Stomach smooth muscle (tissue), 2 donors: ENCODE measurements at regions not wholly inside any gene's neighbourhood (a gene's known extent, or its start where the extent isn't known, plus 50 kb on each side); places are given as distances from the start of the nearest gene placed in this dataset.

Experiments used
- H3K27ac ChIP-seq: one replicate; pipeline ENCODE4 v1.7.0; 2013; ENCODE audit warnings: mild to moderate bottlenecking, low read length, inconsistent platforms
- H3K27me3 ChIP-seq, 2 donors: one replicate each; pipeline ENCODE4 v1.7.0; 2013; ENCODE audit warnings: low read length in 2 of 2; ENCODE audit not compliant: insufficient read depth in 2 of 2, control insufficient read depth in 1 of 2
- H3K36me3 ChIP-seq, 2 donors: one replicate each; pipeline ENCODE4 v1.7.0; 2013; ENCODE audit warnings: low read length in 2 of 2; ENCODE audit not compliant: control insufficient read depth in 2 of 2, insufficient read depth in 2 of 2
- H3K4me1 ChIP-seq: one replicate; pipeline ENCODE4 v1.7.0; 2013; ENCODE audit warnings: low read length; ENCODE audit not compliant: control insufficient read depth, insufficient read depth
- H3K4me3 ChIP-seq, 2 donors: one replicate each; pipeline ENCODE4 v1.7.0; 2013; ENCODE audit warnings: low read length in 2 of 2
- H3K9ac ChIP-seq, 2 donors: one replicate each; pipeline ENCODE4 v1.7.0; 2013; ENCODE audit warnings: low read length in 2 of 2, mild to moderate bottlenecking in 1 of 2
- H3K9me3 ChIP-seq, 2 donors: one replicate each; pipeline ENCODE4 v1.7.0; 2013; ENCODE audit warnings: low read length in 2 of 2; ENCODE audit not compliant: control insufficient read depth in 2 of 2
- donor health status: healthy.
- donor health status: Pancreatic carcinoma.

DNA sequence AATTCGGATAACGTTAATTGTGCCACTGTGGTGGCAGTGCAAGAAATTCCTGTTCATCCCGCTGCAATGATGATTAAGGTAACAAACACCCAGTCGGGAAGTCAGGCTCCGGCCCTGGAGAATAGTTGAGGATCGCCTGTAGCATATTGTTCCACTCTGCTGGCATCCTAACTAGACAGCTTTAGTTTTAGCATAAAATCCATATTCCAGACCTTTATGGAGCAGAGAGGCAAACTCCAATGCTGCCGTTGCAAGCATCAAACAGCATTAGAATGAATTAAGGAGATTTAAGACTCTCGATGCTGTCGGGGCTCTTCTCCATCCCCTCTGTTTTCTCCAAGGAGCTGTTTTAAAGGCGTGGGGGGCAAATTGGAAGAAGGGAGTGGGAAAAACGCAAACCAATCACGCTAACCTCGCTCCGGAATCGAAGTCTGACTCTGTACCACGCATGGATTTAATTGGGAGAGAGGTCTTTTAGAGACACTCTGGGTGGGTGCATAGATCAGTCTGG lies 660.4 kb downstream of the VRK1 start:
- Histone ChIP-seq H3K27ac (no peak overlapping the region), H3K4me1 (no peaks in the 10 kb centered on the region), H3K9me3 (peaks cover 6 to 12% of the 10 kb centered on the region in 2 donors), H3K27me3 (peaks cover 4 to 11% of the 10 kb centered on the region in 2 donors), H3K9ac (no peak overlapping the region), H3K36me3 (no peaks in the 10 kb centered on the region), H3K4me3 (no peak overlapping the region)

GRCh38 chr14:97458255-97458654 lies 661.1 kb downstream of the VRK1 start:
- H3K9ac ChIP-seq: no peak overlapping the region
- peaks cover 6 to 12% of the 10 kb centered on the region in 2 donors for H3K9me3 ChIP-seq
- H3K36me3 ChIP-seq: no peaks in the 10 kb centered on the region
- H3K27me3 ChIP-seq: peaks cover 4 to 11% of the 10 kb centered on the region in 2 donors
- no peaks in the 10 kb centered on the region for H3K4me1 ChIP-seq
- no peak overlapping the region for H3K27ac ChIP-seq
- peak overlapping the region in 1 of 2 donors; percentile 40 for H3K4me3 ChIP-seq

- no peaks in the 10 kb centered on the region for H3K36me3 ChIP-seq
- H3K4me1 ChIP-seq: no peaks in the 10 kb centered on the region
- no peak overlapping the region for H3K9ac ChIP-seq
- H3K9me3 ChIP-seq: peaks cover 6 to 12% of the 10 kb centered on the region in 2 donors
- peaks cover 4 to 11% of the 10 kb centered on the region in 2 donors for H3K27me3 ChIP-seq
- no peak overlapping the region for H3K27ac ChIP-seq
- H3K4me3 ChIP-seq: peak overlapping the region; percentile 8 to 40
Observed at GRCh38 chr14:97458661-97459579, 661.7 kb downstream of the VRK1 start.

DNA sequence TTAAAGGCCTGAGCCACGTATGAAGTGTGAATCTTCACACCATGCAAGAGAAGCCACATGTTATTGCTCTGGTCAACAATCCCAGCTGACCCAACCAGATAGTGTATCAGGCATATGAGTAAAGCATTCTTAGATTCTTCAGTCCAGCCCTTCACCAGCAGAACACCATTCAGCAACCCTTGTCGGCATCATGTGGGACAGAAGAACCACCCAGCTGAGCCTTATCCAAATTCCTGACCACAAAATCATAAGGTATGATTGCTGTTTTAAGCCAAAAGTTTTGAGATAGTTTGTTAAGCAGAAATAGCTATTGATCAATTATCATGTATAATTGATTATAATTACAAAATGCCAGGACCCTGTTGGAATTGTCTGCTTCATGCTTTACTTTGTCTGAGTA lies 664.9 kb downstream of the VRK1 start:
- H3K27me3 ChIP-seq: peaks cover 4 to 7% of the 10 kb centered on the region in 2 donors
- no peaks in the 10 kb centered on the region for H3K36me3 ChIP-seq
- peaks cover 6 to 12% of the 10 kb centered on the region in 2 donors for H3K9me3 ChIP-seq
- no peaks in the 10 kb centered on the region for H3K4me1 ChIP-seq
- H3K4me3 ChIP-seq: no peak overlapping the region
- no peak overlapping the region for H3K9ac ChIP-seq
- H3K27ac ChIP-seq: no peak overlapping the region

DNA sequence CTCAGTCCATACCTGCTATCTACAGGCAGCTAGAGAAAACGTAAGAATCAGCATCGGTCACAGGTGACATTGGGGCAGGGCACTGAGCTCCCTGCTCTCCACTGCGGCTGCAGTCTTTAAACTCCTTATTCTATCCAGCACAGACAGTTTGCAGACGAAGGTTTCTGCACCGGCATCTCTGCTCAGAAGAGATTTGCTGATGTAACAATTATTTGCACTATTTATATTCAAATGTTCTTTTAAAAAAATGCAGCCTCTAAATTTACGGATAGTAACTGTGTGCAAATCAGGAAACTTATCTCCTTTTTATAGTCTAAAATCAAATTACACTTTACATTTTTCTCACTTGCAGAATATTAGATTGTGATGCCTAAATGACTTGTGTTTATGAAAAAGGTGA lies 671.0 kb downstream of the VRK1 start:
- H3K4me1 ChIP-seq: no peaks in the 10 kb centered on the region
- H3K9me3 ChIP-seq: peaks cover 2 to 5% of the 10 kb centered on the region in 2 donors
- H3K27ac ChIP-seq: no peak overlapping the region

GRCh38 chr14:97477353-97477752 lies 680.2 kb downstream of the VRK1 start:
- H3K4me1 ChIP-seq: no peaks in the 10 kb centered on the region
- H3K4me3 ChIP-seq: no peak overlapping the region
- H3K9ac ChIP-seq: no peak overlapping the region
- H3K36me3 ChIP-seq: no peaks in the 10 kb centered on the region
- H3K27me3 ChIP-seq: no peaks in the 10 kb centered on the region
- H3K27ac ChIP-seq: no peak overlapping the region
- H3K9me3 ChIP-seq: no peaks in the 10 kb centered on the region

More for the DNA sequence above, 671.0 kb downstream of the VRK1 start:
- Histone ChIP-seq H3K36me3 (no peaks in the 10 kb centered on the region), H3K27me3 (peaks cover 0 to 3% of the 10 kb centered on the region in 2 donors), H3K4me3 (no peak overlapping the region), H3K9ac (no peak overlapping the region)

DNA sequence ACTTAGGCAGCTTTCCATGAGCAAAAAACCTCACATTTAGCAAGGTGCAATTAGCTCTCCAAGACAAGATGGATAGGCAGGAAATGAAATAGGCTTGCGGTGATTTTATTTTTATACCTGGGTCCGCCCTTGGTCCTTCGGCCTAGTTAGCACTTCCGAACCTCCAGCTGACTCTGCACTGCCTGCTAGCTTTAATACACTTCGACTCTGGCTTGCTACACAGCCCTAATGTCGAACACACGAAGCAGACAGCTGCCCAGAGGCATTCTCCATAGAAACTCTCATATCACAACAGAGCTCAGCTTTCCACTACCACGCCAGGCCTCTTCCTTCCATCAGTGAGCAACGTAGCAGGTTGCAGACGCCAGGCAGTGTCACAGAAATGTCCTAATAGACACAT lies 688.0 kb downstream of the VRK1 start:
- H3K9ac ChIP-seq: no peak overlapping the region
- no peaks in the 10 kb centered on the region for H3K9me3 ChIP-seq
- no peaks in the 10 kb centered on the region for H3K36me3 ChIP-seq
- no peaks in the 10 kb centered on the region for H3K4me1 ChIP-seq
- no peaks in the 10 kb centered on the region for H3K27me3 ChIP-seq
- no peak overlapping the region for H3K27ac ChIP-seq
- H3K4me3 ChIP-seq: no peak overlapping the region

GRCh38 chr14:97486601-97487120 lies 689.5 kb downstream of the VRK1 start:
- no peak overlapping the region for H3K27ac ChIP-seq
- no peaks in the 10 kb centered on the region for H3K27me3 ChIP-seq
- no peaks in the 10 kb centered on the region for H3K36me3 ChIP-seq
- H3K9ac ChIP-seq: no peak overlapping the region
- H3K9me3 ChIP-seq: no peaks in the 10 kb centered on the region
- no peaks in the 10 kb centered on the region for H3K4me1 ChIP-seq
- H3K4me3 ChIP-seq: no peak overlapping the region

- H3K4me1 ChIP-seq: no peaks in the 10 kb centered on the region
- H3K36me3 ChIP-seq: no peaks in the 10 kb centered on the region
- no peaks in the 10 kb centered on the region for H3K9me3 ChIP-seq
- no peaks in the 10 kb centered on the region for H3K27me3 ChIP-seq
- no peak overlapping the region for H3K27ac ChIP-seq
- no peak overlapping the region for H3K9ac ChIP-seq
- no peak overlapping the region for H3K4me3 ChIP-seq
Observed at GRCh38 chr14:97489750-97490149, 692.6 kb downstream of the VRK1 start.

DNA sequence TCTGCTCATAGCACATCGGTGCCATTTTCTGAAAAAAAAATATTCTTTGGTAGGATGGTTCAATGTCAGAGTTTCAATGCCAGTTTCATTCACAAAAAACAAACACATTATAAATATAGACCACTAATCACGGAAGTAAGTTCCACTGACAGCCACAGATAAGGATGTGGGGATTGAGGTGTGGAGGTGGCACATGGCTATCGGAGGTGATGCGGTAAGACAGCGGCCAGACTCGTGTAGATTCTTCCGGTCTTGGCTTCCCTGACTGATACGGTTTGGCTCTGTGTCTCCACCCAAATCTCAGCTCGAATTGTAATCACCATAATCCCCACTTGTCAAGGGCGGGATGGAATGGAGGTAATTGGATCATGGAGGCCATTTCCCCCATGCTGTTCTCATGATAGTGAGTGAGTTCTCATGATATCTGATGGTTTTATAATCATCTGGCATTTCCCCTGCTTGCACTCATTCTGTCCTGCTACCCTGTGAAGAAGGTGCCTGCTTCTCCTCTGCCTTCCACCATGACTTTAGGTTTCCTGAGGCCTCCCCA lies 693.4 kb downstream of the VRK1 start:
- Histone ChIP-seq H3K9ac (no peak overlapping the region), H3K27me3 (no peaks in the 10 kb centered on the region), H3K27ac (no peak overlapping the region), H3K9me3 (no peaks in the 10 kb centered on the region), H3K36me3 (no peaks in the 10 kb centered on the region), H3K4me3 (no peak overlapping the region), H3K4me1 (no peaks in the 10 kb centered on the region)
